Transverse colon (tissue), 4 donors: ENCODE measurements at regions not wholly inside any gene's neighbourhood (a gene's known extent, or its start where the extent isn't known, plus 50 kb on each side); places are given as distances from the start of the nearest gene placed in this dataset.

ENCODE experiments used
- DNase-seq: peaks from one replicate; pipeline ENCODE4 v3.0.0-alpha.2; 2019
- H3K27ac ChIP-seq, 4 donors: fragments of 200-600 bp; sonication (generic); 2 replicates each; pipeline ENCODE4 v1.5.1; 2016 to 2018; ENCODE audit warnings: inconsistent platforms in 4 of 4
- H3K27me3 ChIP-seq: fragments of 200-600 bp; sonication (generic); 2 replicates; pipeline ENCODE4 v1.5.1; 2017; ENCODE audit warnings: inconsistent platforms
- H3K36me3 ChIP-seq, 4 donors: fragments of 200-600 bp; sonication (generic); 2 replicates each; pipeline ENCODE4 v1.5.1; 2017 to 2019; ENCODE audit warnings: inconsistent platforms in 4 of 4
- H3K4me1 ChIP-seq, 4 donors: fragments of 200-600 bp; sonication (generic); 2 replicates each; pipeline ENCODE4 v1.5.1; 2017 to 2020; ENCODE audit warnings: inconsistent platforms in 4 of 4
- H3K4me3 ChIP-seq, 4 donors: fragments of 200-600 bp; sonication (generic); 1 replicate in 1 of 4; 2 replicates in 3 of 4; pipeline versions ENCODE4 v1.5.1 to v1.6.1; 2017 to 2019; ENCODE audit warnings: inconsistent platforms in 4 of 4
- H3K9me3 ChIP-seq, 2 donors: fragments of 200-600 bp; sonication (generic); 2 replicates each; pipeline ENCODE4 v1.5.1; 2017 to 2019; ENCODE audit warnings: inconsistent platforms in 2 of 2
- EP300 ChIP-seq: sonication (generic); formaldehyde crosslinking; IDR thresholded peaks from one replicate; pipeline ENCODE4 v1.6.1; 2017; ENCODE audit warnings: antibody characterized with exemption, low read depth
- POLR2A ChIP-seq: fragments of 450-650 bp; IDR thresholded peaks from one replicate; pipeline ENCODE4 v1.6.1; 2016; ENCODE audit warnings: antibody characterized with exemption, mild to moderate bottlenecking, moderate library complexity
- POLR2AphosphoS5 ChIP-seq, 3 donors: sonication (generic); formaldehyde crosslinking; IDR thresholded peaks; one replicate each; pipeline ENCODE4 v1.6.1; 2016; ENCODE audit warnings: antibody characterized with exemption in 3 of 3
- WGBS, 2 donors: methylation state at CpG; one replicate each; pipeline ENCODE4 v1.1.5; 2018; ENCODE audit warnings: low coverage in 1 of 2; 5-methylcytosine and 5-hydroxymethylcytosine counted together
- in situ Hi-C, 4 donors: fragments of 200-750 bp; cut with MboI; loops; one replicate each; pipeline versions ENCODE4 v1.15.0 to v1.15.1; 2017; ENCODE audit warnings: low sequenced_read_pairs in 3 of 4, low pct_ligation_motif_present in 1 of 4, low pct_unique_long_range_greater_than_20kb in 1 of 4
- intact Hi-C: fragments of 100-400 bp; cut with DNase I; formaldehyde crosslinking; loops from one replicate; pipeline ENCODE4 v1.15.1; 2023; ENCODE audit warnings: low total_unique reads
- TF ChIP-seq, protein P1 (sequence below), 5 experiments: fragments of 200-600 bp in 3 of 5; fragments of 450-650 bp in 2 of 5; sonication (generic) in 3 of 5; IDR thresholded peaks; 1 replicate in 2 of 5; 2 replicates in 3 of 5; pipeline ENCODE4 v1.5.1; 2016 to 2017; ENCODE audit warnings: antibody characterized with exemption in 5 of 5, inconsistent platforms in 3 of 5, mild to moderate bottlenecking in 2 of 5, moderate library complexity in 1 of 5

DNA sequence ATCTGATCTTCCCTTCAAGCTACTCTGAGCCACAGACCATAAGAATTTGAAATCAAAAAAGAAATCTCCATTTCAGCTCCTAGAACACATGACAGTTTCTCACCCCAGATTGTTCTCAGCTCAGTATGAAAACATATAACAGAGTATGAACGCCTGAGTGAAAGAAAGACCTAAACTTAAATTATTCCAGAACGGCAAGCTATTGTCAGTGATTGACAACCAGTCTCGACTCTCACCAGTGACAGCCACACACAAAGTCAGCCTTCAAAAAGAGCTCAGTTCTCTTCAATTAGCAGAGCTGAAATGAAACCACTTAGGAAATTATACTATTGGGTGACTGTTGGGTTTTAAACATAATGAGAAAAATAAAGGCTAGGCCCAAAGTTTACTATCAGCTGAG is 312.8 kb downstream of the OMA1 start:
- no peaks in the 10 kb centered on the region for H3K27me3 ChIP-seq
- no peaks in the 10 kb centered on the region for H3K9me3 ChIP-seq
- no peaks in the 10 kb centered on the region for H3K4me1 ChIP-seq
- TF ChIP-seq EP300: no peak
- TF ChIP-seq POLR2A: no peak
- no peak for TF ChIP-seq POLR2AphosphoS5 (IDR thresholded peaks at IDR 0.05)
- TF ChIP-seq, protein P1, sequence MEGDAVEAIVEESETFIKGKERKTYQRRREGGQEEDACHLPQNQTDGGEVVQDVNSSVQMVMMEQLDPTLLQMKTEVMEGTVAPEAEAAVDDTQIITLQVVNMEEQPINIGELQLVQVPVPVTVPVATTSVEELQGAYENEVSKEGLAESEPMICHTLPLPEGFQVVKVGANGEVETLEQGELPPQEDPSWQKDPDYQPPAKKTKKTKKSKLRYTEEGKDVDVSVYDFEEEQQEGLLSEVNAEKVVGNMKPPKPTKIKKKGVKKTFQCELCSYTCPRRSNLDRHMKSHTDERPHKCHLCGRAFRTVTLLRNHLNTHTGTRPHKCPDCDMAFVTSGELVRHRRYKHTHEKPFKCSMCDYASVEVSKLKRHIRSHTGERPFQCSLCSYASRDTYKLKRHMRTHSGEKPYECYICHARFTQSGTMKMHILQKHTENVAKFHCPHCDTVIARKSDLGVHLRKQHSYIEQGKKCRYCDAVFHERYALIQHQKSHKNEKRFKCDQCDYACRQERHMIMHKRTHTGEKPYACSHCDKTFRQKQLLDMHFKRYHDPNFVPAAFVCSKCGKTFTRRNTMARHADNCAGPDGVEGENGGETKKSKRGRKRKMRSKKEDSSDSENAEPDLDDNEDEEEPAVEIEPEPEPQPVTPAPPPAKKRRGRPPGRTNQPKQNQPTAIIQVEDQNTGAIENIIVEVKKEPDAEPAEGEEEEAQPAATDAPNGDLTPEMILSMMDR (IDR thresholded peaks at IDR 0.05): no peak
- no peak overlapping the region for H3K4me3 ChIP-seq
- DNase-seq: no peak
- no peak overlapping the region for H3K27ac ChIP-seq
- in situ Hi-C loops: no loop called here
- WGBS, 2 donors: 76 to 79% methylated on average over 3 of the region's 3 CpGs
- H3K36me3 ChIP-seq: no peaks in the 10 kb centered on the region
- intact Hi-C loops: no loop called here

DNA sequence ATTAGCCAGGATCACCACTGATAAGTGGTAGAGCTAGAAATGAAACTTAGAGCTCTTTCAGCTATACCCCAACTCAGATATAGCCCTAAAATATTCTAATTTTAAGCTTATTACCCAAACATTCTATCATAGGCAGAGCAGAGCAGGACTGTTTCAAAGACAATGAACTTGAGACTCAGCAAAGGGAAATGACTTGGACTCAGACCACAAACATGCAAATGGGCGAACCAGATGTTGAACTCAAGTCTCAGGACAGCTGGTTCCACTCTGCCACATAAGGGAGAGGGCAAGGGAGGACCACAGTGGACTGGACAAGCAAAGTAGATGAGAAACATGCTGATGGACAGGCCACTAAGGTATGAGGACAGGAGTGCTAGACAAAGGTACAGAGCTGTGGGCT is 315.3 kb downstream of the OMA1 start:
- intact Hi-C loops: no loop called here
- Histone ChIP-seq H3K9me3 (no peaks in the 10 kb centered on the region), H3K4me1 (no peaks in the 10 kb centered on the region), H3K27me3 (no peaks in the 10 kb centered on the region), H3K4me3 (no peak overlapping the region), H3K36me3 (no peaks in the 10 kb centered on the region), H3K27ac (no peak overlapping the region)
- TF ChIP-seq, protein P1 (IDR thresholded peaks at IDR 0.05): no peak
- TF ChIP-seq POLR2A (no peak), EP300 (no peak), POLR2AphosphoS5 (IDR thresholded peaks at IDR 0.05) (no peak)
- 60 to 87% methylated on average over 1 of the region's 1 CpG for WGBS, 2 donors
- in situ Hi-C loops: no loop called here
- no peak for DNase-seq

DNA sequence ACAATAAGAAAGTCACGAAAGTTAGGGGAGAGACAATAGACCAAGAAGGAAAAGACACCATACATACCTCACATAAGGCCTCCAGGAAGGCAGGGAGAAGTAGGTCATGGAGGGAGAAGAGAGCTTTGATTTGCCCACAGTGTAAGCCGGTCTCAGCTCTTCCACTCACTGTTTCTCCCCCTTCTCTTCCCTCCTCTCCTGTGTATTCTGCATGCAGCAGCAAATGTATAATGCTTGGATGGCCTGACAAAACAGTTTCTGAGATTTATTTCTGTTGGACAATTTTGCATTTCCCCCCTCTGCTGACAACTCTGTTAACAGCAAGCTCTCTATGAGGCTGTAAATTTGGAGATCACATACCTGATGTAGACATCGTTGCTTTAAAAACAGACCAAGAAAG is 318.9 kb downstream of the OMA1 start:
- WGBS, 2 donors: 77 to 82% methylated on average over 3 of the region's 3 CpGs
- Histone ChIP-seq H3K27ac (no peak overlapping the region), H3K9me3 (no peaks in the 10 kb centered on the region), H3K36me3 (no peaks in the 10 kb centered on the region), H3K27me3 (no peaks in the 10 kb centered on the region), H3K4me1 (no peaks in the 10 kb centered on the region), H3K4me3 (no peak overlapping the region)
- in situ Hi-C loops (no loop called here), intact Hi-C loops (no loop called here)
- no peak for DNase-seq
- TF ChIP-seq POLR2AphosphoS5 (IDR thresholded peaks at IDR 0.05) (no peak), POLR2A (no peak), EP300 (no peak)
- TF ChIP-seq, protein P1 (IDR thresholded peaks at IDR 0.05): no peak

- DNase-seq: no peak
- no peaks in the 10 kb centered on the region for H3K9me3 ChIP-seq
- no peak for TF ChIP-seq POLR2AphosphoS5 (IDR thresholded peaks at IDR 0.05)
- TF ChIP-seq, protein P1 (IDR thresholded peaks at IDR 0.05): no peak
- no peak for TF ChIP-seq POLR2A
- TF ChIP-seq EP300: no peak
- intact Hi-C loops: no loop called here
- H3K36me3 ChIP-seq: no peaks in the 10 kb centered on the region
- 66 to 73% methylated on average over 4 of the region's 4 CpGs for WGBS, 2 donors
- H3K27ac ChIP-seq: no peak overlapping the region
- H3K4me1 ChIP-seq: no peaks in the 10 kb centered on the region
- no peak overlapping the region for H3K4me3 ChIP-seq
- in situ Hi-C loops: no loop called here
- no peaks in the 10 kb centered on the region for H3K27me3 ChIP-seq
These were observed 323.0 kb downstream of the OMA1 start for GRCh38 chr1:58223522-58223921.
